ENCODE measurements at regions not wholly inside any gene's neighbourhood (a gene's known extent, or its start where the extent isn't known, plus 50 kb on each side); places are given as distances from the start of the nearest gene placed in this dataset.
A peak's percentile ranks its signal among the peaks of the same experiment; 100 is the strongest.
"Not testable (repeated sequence)": the region's sequence is repeated elsewhere in the genome, so short reads cannot be mapped to it uniquely, and the experiment has no call there.

GRCh38 chr14:106006043-106006442 is 479.7 kb downstream of the TMEM121 start:
- TF ChIP-seq, protein P1, sequence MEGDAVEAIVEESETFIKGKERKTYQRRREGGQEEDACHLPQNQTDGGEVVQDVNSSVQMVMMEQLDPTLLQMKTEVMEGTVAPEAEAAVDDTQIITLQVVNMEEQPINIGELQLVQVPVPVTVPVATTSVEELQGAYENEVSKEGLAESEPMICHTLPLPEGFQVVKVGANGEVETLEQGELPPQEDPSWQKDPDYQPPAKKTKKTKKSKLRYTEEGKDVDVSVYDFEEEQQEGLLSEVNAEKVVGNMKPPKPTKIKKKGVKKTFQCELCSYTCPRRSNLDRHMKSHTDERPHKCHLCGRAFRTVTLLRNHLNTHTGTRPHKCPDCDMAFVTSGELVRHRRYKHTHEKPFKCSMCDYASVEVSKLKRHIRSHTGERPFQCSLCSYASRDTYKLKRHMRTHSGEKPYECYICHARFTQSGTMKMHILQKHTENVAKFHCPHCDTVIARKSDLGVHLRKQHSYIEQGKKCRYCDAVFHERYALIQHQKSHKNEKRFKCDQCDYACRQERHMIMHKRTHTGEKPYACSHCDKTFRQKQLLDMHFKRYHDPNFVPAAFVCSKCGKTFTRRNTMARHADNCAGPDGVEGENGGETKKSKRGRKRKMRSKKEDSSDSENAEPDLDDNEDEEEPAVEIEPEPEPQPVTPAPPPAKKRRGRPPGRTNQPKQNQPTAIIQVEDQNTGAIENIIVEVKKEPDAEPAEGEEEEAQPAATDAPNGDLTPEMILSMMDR (IDR thresholded peaks at IDR 0.05; ENCODE audit: control extremely low read depth in 1 of 3, insufficient read depth in 1 of 3, low read depth in 1 of 3, low read length in 3 of 3) = not testable (repeated sequence)
- TF ChIP-seq RNF2 (IDR thresholded peaks at IDR 0.05; ENCODE audit: borderline replicate concordance, low read depth, low read length, missing control alignments, poor library complexity, severe bottlenecking); POLR2A (IDR thresholded peaks at IDR 0.05; ENCODE audit: control extremely low read depth in 1 of 2, low read depth in 2 of 2, low read length in 2 of 2); SIN3A (conservative IDR thresholded peaks at IDR 0.05 in 1 of 2, IDR thresholded peaks at IDR 0.05 in 1 of 2; ENCODE audit: low read depth in 1 of 2, low read length in 2 of 2); PHF8 (conservative IDR thresholded peaks at IDR 0.05; ENCODE audit: low read depth, low read length); MAX (IDR thresholded peaks at IDR 0.05); YY1 (IDR thresholded peaks at IDR 0.05; ENCODE audit: low read depth, low read length); TCF12 (IDR thresholded peaks at IDR 0.05; ENCODE audit: low read depth, low read length); CHD2 (IDR thresholded peaks at IDR 0.05; ENCODE audit: low read length); FOSL1 (IDR thresholded peaks at IDR 0.05; ENCODE audit: insufficient read depth, low read depth, low read length); ATF3 (IDR thresholded peaks at IDR 0.05; ENCODE audit: insufficient read depth, low read depth, low read length): not testable (repeated sequence)
- 0 out of 4 replicates have a peak, but pooled peaks of 1 of the 2 experiments have one; percentile 9 for TF ChIP-seq RAD21 (IDR thresholded peaks at IDR 0.05 in 1 of 2, conservative IDR thresholded peaks at IDR 0.05 in 1 of 2; ENCODE audit: low read depth in 2 of 2, low read length in 2 of 2)
- TF ChIP-seq, protein P2, sequence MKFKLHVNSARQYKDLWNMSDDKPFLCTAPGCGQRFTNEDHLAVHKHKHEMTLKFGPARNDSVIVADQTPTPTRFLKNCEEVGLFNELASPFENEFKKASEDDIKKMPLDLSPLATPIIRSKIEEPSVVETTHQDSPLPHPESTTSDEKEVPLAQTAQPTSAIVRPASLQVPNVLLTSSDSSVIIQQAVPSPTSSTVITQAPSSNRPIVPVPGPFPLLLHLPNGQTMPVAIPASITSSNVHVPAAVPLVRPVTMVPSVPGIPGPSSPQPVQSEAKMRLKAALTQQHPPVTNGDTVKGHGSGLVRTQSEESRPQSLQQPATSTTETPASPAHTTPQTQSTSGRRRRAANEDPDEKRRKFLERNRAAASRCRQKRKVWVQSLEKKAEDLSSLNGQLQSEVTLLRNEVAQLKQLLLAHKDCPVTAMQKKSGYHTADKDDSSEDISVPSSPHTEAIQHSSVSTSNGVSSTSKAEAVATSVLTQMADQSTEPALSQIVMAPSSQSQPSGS (IDR thresholded peaks at IDR 0.05; ENCODE audit: low read length) = not testable (repeated sequence)

All from H1 (cell line).